Pancreas (tissue), 10 donors: ENCODE measurements at regions not wholly inside any gene's neighbourhood (a gene's known extent, or its start where the extent isn't known, plus 50 kb on each side); places are given as distances from the start of the nearest gene placed in this dataset.
"Not testable (repeated sequence)": the region's sequence is repeated elsewhere in the genome, so short reads cannot be mapped to it uniquely, and the experiment has no call there.

Experiments
- ATAC-seq, 4 donors: fragments of 200-7000 bp; cut with Tn5 transposase; one replicate each; pipeline versions ENCODE4 v1.8.0 to v1.9.1; 2020; ENCODE audit warnings: mild to moderate bottlenecking in 4 of 4, moderate library complexity in 4 of 4
- DNase-seq, 6 donors: peaks; one replicate each; pipeline ENCODE4 v3.0.0-alpha.2; 2020
- FAIRE-seq: peaks from 2 replicates; lab custom pipeline; 2012; peaks lifted over from hg19 to GRCh38; lab: Jason Lieb, UNC
- H3K27ac ChIP-seq, 4 donors: fragments of 200-600 bp; sonication (generic); 1 replicate in 3 of 4; 2 replicates in 1 of 4; pipeline versions ENCODE4 v1.5.0 to v1.8.0; 2020
- H3K27me3 ChIP-seq, 4 donors: fragments of 200-600 bp; one replicate each; pipeline ENCODE4 v1.8.0; 2021
- H3K36me3 ChIP-seq, 3 donors: fragments of 200-600 bp; sonication (generic) in 1 of 3; one replicate each; pipeline versions ENCODE4 v1.5.0 to v1.8.0; 2020 to 2021
- H3K4me1 ChIP-seq, 3 donors: fragments of 200-600 bp; one replicate each; pipeline ENCODE4 v1.8.0; 2021
- H3K4me3 ChIP-seq, 4 donors: fragments of 200-600 bp; sonication (generic) in 2 of 4; one replicate each; pipeline versions ENCODE4 v1.5.0 to v1.8.0; 2020 to 2021
- H3K9me3 ChIP-seq, 4 donors: fragments of 200-600 bp; one replicate each; pipeline ENCODE4 v1.8.0; 2021
- CTCF ChIP-seq, 4 donors: fragments of 200-600 bp; sonication (generic) in 3 of 4; IDR thresholded peaks; one replicate each; pipeline versions ENCODE4 v1.5.0 to v1.8.0; 2021; ENCODE audit warnings: antibody characterized with exemption in 4 of 4
- WGBS, 2 donors: extraction: QIAGEN DNeasy Blood & Tissue Kit; methylation state at CpG; one replicate each; pipeline ENCODE4 v1.1.7; 2013; 5-methylcytosine and 5-hydroxymethylcytosine counted together
- intact Hi-C, 3 donors: fragments of 100-400 bp; cut with DNase I; formaldehyde crosslinking; loops; one replicate each; pipeline versions ENCODE4 v1.11.1 to v1.14.2; 2022
- donor health status: healthy with polysubstance abuse.
- donor health status: DM: no; HTN: no; CAD: no; lungs with moderate emphysema.
- donor health status: DM: no; HTN: no; CAD: no.
- donor health status: control.
- donor health status: control.
- donor health status: Bipolar disorder and iron deficiency.
- donor health status: DM: yes; HTN: yes; CAD: no.
- donor health status: DM: no; HTN: no; CAD: no.
- donor health status: DM: no; HTN: no; CAD: no.
- donor health status: DM: yes; HTN: yes; CAD: no.

GRCh38 chr2:183465048-183465447 lies 340.8 kb downstream of the NUP35 start:
- Histone ChIP-seq H3K27ac (no peak overlapping the region), H3K36me3 (no peaks in the 10 kb centered on the region), H3K27me3 (no peaks in the 10 kb centered on the region), H3K4me1 (no peaks in the 10 kb centered on the region), H3K4me3 (no peak overlapping the region), H3K9me3 (no peaks in the 10 kb centered on the region)
- ATAC-seq (no peak), FAIRE-seq (no peak), DNase-seq (no peak)
- intact Hi-C loops, result no loop called here
- no peak for TF ChIP-seq CTCF (IDR thresholded peaks at IDR 0.05)

- Histone ChIP-seq H3K9me3 (no peaks in the 10 kb centered on the region), H3K4me1 (no peaks in the 10 kb centered on the region), H3K27ac (no peak overlapping the region), H3K27me3 (no peaks in the 10 kb centered on the region), H3K36me3 (no peaks in the 10 kb centered on the region), H3K4me3 (no peak overlapping the region)
- 77 to 85% methylated on average over 10 of the region's 10 CpGs for WGBS, 2 donors
- ATAC-seq (no peak), FAIRE-seq (no peak), DNase-seq (no peak)
- intact Hi-C loops, result no loop called here
- TF ChIP-seq CTCF (IDR thresholded peaks at IDR 0.05), result no peak
These were observed 350.9 kb downstream of the NUP35 start for GRCh38 chr2:183474912-183475695.

- no peak for ATAC-seq
- H3K36me3 ChIP-seq, result no peaks in the 10 kb centered on the region
- H3K4me3 ChIP-seq, result no peak overlapping the region
These were observed 352.2 kb downstream of the NUP35 start for GRCh38 chr2:183476490-183476889.

GRCh38 chr2:183477296-183477695 lies 353.1 kb downstream of the NUP35 start:
- no peaks in the 10 kb centered on the region for H3K4me1 ChIP-seq
- no peak for TF ChIP-seq CTCF (IDR thresholded peaks at IDR 0.05)
- H3K4me3 ChIP-seq, result no peak overlapping the region
- H3K36me3 ChIP-seq, result no peaks in the 10 kb centered on the region
- H3K9me3 ChIP-seq, result no peaks in the 10 kb centered on the region
- FAIRE-seq (no peak), ATAC-seq (no peak), DNase-seq (no peak)
- no peak overlapping the region for H3K27ac ChIP-seq
- intact Hi-C loops, result no loop called here
- 78 to 81% methylated on average over 2 of the region's 2 CpGs for WGBS, 2 donors
- no peaks in the 10 kb centered on the region for H3K27me3 ChIP-seq

More at GRCh38 chr2:183476490-183476889, 352.2 kb downstream of the NUP35 start:
- TF ChIP-seq CTCF (IDR thresholded peaks at IDR 0.05), result no peak
- H3K27me3 ChIP-seq, result no peaks in the 10 kb centered on the region
- intact Hi-C loops, result no loop called here
- FAIRE-seq (no peak), DNase-seq (no peak)
- H3K4me1 ChIP-seq, result no peaks in the 10 kb centered on the region
- no peak overlapping the region for H3K27ac ChIP-seq
- H3K9me3 ChIP-seq, result no peaks in the 10 kb centered on the region

GRCh38 chr2:183478941-183479595 lies 354.8 kb downstream of the NUP35 start:
- H3K27ac ChIP-seq, H3K36me3 ChIP-seq, FAIRE-seq, intact Hi-C loops, ATAC-seq, H3K4me3 ChIP-seq, H3K4me1 ChIP-seq, H3K9me3 ChIP-seq, H3K27me3 ChIP-seq: not testable (repeated sequence)
- 95 to 96% methylated on average over 38 to 39 of the region's 39 CpGs for WGBS, 2 donors
- DNase-seq, result peak in 2 of 6 donors; percentile 31 to 45
